HUDEP-2 (cell line): ENCODE measurements at regions not wholly inside any gene's neighbourhood (a gene's known extent, or its start where the extent isn't known, plus 50 kb on each side); places are given as distances from the start of the nearest gene placed in this dataset.
"Not testable (repeated sequence)": the region's sequence is repeated elsewhere in the genome, so short reads cannot be mapped to it uniquely, and the experiment has no call there.

Experiments
- DNase-seq, 76 experiments: peaks; one replicate each; lab custom pipeline; 2025; ENCODE audit not compliant: unreplicated experiment in 76 of 76; lab: John Stamatoyannopoulos, UW

DNA sequence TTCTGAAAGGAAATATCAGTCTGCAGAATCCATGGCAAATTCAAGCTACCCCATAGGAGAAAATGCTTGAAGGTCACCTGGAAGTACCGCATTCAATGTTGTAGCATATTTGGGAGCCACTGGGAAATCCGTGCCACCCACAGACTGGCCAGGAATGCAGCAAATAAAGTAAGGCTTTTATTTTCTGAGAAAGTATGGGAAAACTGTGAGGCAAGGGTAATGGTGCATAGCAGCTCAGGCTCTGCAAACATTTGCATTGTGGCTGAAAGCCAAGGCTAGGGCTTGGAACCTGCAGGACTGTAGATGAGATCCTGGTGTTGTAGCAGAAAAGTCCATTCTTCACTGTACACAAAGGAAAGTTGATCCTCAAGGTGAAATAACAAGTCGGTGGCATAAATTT, 450.9 kb upstream of the NR3C2 start:
- DNase-seq, result no peak

DNA sequence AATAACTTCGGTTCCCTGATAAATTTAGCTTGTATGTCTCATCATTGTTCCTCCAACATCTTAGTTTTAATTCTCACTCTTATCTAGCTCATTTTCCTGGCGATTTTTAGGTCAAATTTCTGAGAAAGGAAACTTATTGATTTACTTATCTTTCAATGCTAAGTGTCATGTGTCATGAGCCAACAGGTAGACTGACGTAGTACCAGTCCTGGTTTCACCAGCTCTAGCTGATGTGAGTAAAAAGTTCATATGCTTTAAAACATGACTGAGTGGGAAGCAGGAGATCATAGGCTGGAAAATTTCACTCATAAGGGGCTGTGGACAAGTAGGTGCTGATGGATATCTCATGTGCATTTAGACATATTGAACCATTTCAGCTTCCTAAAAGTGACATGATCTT, 441.7 kb upstream of the NR3C2 start:
- no peak for DNase-seq

DNA sequence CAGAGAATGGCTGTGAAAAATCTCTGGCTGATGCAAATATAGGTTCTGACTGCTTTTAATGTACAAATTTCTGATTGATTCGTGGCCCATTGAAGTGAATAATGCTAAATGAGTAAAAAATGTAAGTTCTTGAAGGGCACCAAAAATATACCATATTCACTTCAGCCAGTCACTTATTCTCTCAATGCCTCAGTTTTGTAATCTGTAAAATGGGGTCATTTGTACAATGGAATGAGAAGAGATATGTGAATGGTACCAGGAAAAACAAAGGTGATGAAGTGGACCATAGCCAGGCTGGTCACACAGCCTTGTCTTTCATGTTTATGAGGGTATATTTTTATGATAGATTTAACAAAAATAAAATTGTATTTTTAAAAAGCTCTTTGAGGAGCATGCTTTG, 441.2 kb upstream of the NR3C2 start:
- DNase-seq, result no peak

DNA sequence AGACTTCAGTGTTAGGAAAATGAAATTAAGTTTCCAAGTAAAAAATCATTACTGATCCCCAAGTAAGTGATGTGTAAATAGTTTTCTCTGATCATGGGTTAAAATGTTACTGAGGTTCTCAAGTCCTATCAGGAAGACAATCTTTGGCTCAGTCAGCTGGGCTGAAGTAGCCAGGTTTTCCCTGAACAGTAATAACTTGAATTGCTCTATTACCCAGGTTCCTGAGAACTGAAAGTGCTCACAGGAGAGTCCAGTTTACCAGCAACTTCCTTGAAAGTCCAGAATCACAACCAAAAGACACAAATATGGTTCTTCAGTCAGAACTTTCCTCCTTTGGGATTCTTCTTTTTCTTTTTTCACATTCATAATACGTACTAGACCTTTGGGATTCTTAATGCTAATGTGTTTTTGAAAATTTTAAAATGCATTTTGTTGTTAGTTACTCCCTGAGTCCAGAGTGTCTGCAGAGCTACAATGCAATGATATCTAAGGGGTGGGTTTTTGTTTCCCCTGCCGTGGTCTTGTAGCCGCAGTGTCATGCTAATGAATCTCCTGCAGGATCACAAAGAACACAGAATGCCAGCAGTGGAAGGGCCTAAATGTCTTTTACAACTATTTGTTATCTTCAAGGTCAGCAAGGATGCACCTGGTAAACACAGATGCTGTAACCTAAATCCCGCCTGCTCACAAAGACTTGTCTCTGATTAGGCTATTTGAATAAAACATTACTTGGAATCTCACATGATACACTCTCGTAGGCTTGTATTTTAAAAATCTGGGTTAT, 439.8 kb upstream of the NR3C2 start:
- DNase-seq, result no peak

DNA sequence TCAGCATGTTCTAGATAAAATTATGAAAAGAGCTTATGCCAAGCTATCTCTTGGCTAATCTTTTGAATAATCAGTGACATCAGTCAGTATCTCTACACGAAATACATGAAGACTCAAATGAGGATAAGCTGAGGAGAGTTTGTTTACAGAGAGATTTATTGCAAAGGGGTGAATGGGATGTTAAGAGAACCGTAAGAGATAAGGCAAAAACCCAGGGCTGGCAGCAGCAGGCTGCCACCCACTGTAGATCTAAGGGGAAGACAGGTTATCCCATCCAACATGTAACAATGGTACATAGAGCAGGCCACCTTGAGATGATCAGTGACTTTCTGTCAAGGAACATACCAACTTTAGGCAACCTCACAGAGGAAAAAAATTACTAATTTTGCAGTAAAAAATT, 432.1 kb upstream of the NR3C2 start:
- DNase-seq, result no peak

DNA sequence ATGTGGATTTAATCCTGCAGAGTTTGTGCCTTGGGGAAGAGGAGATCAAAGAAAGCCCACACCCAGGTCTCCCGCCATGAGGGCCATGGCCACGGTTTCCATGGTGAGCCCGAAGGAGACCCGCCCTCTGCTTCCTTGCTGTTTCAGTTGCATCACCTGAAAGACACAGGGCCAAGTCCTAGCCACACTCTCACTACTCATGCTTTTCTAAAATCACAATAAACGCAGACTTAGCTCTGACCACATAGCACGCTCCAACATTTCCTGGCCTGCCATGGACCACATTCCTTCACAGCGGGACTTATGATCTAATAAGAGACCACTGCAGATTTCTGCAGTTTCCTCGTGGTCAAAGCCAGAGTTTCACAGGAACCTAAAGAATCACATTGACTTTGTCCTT, 426.0 kb upstream of the NR3C2 start:
- DNase-seq, result no peak

DNA sequence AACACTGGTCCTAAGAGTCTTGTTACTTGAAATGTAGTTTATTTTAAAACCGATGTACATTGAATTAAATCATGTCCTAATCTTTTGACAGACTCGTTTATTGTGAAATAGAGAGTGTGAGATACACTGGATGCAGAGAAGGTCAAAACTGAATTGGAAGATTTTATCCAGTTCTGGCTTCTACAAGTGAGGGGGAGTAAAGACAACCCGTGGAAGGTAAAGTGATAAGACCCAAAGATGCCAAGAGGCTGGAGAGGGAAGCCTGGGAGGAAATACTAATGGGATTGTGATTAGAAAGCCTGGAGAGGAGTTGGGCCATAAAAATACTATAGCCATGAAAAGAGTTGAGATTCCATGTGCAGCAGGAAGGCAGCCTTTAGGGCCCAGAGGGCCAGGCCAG, 424.5 kb upstream of the NR3C2 start:
- DNase-seq, result no peak

DNA sequence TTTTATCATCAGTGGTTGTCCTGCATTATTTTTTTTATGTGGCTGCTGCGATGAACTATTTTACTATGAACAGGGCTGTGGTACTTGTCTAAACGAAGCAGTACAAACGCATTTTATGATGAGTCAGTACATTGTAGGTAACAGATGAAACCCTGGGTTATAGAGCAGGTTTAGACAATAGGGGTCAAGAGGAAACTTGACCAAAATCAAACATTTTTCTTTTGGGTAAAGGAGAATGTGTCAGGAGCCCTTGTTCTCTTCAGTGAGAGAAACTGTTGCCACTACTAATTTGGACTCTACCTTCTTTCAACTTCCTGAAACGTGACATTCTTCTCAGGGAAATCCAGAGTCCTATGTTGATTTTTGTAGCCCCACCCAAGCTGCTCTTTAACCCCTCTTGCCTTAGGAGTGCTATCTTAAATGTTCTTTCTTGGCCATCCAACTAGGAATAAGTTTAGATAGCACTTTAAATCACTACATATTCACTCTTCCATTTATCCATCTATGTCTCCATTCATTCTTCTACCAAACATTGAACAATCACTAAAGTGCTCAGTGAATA, 415.8 kb upstream of the NR3C2 start:
- no peak for DNase-seq

DNA sequence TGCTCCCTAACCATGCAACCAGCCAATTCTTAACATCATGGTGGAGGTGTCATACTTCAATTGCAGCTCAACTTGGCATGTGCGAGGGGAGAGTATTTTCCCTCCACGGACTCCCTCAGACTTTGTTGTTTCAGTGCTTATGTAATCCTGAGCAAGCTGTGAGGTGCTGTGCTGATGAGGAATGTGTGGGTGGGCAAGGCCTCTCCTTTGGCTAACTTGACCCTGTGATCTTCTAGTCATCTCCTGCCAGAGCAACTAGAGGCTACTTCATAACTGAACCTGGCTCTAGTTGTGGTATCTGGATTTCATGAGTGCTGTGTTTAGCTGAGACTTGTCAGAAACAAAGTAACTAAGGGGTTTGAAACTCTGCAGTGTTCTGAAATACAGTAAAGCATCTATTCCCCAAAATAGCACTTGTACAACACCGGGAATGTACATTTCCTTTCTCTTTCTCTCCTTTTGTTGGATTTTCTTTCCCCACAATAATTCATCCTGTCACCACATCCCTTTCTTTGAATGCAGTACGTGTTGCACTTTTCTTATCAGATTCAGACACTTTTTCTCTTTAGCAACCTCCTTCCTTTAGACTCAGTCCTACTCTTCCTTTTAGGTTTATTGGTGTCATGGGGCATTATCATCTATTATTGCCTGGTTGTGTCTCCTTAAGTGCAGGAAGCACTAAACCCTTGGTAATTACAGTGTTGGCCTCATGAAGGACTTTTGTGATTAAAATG, 415.2 kb upstream of the NR3C2 start:
- no peak for DNase-seq

DNA sequence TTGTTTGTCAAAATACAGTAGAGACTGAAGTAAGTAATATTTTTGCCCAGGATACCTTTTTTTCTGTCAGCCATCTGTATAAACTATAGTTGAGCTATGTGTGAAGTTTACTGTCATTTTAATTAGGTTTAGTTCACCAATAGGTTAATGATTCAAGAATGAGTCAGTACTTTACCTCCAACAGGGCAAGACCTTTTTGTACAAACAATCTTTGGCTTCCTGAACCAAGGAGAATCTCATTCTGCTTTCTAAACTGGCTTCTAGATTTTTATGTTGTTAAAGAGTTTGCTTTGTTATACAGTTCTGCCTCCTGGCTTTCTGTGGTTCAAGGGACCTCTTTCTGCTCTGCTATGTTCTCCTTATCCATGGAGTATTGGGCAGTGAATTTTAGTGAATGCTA, 412.0 kb upstream of the NR3C2 start:
- DNase-seq, result no peak

DNA sequence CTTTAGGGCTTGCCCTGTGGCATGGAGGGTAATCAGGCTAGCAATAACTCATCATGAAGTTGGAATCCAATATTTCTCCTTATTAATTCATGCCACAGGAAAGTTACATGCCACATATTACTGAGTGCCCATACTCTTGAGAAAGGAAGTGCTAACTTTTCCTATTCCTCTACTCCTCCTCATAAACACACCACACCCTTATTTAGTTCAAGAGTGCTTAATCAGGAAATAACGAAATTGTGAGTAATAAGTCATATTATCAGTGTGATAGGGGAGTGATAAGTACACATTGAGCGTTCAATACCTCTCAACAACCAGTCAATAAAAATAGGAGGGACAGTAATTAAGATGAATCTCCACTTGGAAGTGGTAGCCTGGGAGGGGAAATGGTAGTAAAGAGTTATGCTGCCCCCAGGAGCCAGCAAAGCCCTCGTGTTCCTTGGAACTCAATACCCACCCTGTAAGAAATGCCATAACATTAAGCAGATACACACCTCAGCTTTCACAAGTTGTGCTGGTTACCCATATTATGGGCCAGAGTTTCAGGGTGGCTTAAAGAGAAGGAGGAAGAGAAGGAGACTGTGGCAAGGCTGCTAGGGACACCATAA, 410.0 kb upstream of the NR3C2 start:
- no peak for DNase-seq

DNA sequence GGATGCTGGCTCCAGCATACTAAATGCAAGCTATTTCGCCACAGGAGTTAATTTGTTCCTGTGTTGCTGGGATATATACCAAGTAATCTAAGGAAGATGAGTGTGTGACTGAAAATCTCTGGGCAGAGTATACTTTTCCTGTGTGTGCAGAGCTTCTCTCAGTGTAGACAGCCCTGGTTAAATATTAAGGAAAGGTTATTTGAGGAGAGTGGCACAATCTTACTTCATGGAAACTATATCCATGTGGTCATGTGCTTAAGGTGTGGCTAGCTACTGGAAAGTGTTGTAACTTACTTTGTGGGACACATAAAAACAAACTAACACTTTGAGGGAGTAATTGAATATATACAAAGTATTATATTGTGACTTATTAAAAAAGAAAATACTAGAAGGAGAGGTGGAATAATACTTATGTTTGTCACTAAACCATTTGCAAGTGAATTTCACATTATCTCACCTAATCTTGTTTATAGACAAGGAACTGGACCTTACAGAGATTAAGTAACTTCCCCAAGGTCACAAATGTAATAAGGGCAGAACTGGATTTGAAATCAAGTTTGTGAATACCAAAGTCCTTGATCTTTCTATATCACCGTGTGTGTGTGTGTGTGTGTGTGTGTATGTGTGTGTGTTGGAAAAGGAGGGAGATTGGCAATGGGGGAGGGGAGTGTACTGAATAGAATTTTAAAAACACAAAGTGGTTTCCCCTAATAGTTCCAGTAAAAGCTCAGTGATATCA, 408.2 kb upstream of the NR3C2 start:
- no peak for DNase-seq

DNA sequence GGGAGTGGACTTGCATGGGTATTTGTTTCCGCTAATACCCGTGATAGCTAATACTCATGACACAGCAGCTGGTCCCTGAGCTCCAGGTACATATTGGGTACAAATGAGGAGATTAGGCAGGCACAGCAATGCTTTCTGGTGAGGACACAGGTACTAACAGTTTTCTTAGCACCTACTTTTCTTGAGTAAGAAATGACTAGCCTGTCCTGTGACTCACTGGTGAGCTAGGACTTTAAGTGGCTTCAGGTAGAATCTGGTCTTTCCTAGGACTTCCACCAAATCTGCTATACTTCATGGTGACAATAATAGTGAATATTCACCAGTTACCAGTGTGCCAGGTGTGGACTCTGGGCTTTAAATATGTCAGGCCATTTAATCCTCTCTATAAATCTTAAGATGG, 407.4 kb upstream of the NR3C2 start:
- no peak for DNase-seq

DNA sequence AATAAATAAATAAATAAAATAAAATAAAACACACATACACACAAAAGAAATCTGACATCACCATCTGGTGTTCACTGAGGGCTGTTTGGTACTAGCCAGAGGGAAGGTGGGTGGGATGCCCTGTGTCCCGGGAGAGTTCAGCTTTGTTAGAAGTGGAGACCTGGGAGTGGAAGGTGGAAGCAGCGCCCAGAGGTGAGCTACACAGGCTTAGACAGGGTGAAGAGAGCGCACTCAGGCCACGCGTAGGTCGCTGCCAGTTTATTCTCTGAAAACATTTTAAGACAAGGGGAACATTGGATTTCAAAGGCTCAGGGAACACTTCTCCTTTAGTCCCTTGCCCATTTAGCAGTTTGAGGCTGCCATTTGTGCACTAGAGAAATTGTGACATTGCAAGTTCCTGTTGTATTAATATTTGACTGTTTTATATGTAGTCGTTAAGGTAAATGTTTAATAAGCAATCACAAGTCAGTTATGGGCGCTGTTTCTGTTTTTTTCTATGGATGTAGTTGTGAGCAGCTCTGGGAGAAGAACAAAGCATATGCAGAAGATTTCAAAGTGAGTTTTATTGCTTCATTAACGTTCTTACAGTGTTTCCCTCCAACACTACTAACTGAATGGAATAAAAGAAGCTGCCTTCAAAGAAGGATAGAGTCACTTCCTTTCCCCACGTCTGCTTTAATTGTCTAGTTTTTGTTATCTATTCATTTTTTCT, 405.5 kb upstream of the NR3C2 start:
- no peak for DNase-seq

DNA sequence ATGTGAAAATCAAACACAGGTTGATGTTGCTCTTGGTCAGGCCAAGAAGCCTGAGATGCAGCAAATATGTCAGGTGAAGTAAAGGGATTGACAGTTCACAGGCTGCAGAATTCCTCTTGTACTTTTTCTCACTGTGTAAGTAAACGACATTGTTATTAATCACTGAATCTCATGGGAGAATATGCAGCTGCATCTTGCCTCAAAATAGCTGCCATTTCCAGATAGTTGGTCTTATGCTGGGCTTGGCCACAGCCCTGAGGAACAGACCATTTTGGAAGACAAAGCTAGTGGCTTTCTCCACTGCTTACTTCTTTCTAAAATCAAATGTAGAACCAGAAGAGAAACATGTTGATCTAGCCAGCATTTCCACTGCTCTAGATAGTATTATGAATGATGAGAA, 403.4 kb upstream of the NR3C2 start:
- no peak for DNase-seq

DNA sequence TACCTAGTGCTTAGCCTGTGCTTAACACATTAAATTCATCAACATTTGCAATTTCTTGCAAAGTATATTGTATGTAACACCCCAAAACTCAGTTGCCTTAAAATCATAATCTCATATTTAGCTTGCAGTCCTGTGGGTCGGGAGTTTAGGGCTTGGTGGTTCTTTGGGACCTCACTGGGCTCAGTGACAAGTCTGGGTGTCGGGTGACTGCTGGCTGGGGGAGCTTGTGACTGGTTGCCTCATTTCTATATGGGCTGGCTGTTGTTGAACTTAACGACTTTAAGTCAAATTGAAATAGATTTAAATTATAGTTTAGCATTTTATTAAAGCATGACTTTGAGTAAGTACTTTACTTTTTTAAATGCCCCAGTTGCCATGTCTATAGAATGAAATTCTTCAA, 401.4 kb upstream of the NR3C2 start:
- no peak for DNase-seq

DNA sequence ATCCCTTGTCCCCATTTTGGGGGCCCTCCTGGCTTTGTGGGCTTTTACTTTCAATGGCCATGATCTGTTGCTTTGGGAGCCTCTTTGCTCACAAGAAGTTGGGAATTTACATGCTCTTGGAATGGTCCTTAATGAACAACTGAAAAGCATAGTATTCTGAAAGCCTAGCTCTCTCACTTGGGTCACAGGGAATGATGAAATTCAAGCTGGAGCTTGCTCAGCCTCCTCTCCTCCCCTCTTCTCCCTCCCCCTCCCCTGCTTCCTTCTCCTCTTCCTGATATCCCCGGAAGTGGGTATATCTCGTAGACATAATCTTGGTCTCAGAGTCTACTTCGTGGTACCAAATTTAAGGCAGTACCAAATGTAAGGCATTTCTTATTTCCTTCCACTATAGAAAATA, 400.6 kb upstream of the NR3C2 start:
- no peak for DNase-seq

DNA sequence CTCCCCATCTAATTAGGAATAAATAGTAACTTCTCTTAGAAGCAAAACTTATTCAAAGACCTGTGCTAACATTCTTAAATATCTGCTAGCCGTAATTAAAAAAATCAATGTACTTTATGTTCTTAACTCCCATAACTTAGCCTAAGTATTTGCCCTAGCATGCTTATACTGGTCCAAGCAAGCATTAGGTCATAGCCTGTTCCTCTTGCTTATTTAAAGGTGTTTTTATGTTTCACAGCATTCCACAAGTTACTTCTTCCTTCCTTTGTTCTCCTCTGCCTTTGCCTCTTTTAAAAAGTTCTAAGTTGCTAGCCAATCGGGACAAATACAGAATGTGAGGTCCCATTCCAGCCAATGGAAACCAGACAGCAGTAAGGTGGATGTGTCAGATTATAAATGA, 395.4 kb upstream of the NR3C2 start:
- DNase-seq, result not testable (repeated sequence)

DNA sequence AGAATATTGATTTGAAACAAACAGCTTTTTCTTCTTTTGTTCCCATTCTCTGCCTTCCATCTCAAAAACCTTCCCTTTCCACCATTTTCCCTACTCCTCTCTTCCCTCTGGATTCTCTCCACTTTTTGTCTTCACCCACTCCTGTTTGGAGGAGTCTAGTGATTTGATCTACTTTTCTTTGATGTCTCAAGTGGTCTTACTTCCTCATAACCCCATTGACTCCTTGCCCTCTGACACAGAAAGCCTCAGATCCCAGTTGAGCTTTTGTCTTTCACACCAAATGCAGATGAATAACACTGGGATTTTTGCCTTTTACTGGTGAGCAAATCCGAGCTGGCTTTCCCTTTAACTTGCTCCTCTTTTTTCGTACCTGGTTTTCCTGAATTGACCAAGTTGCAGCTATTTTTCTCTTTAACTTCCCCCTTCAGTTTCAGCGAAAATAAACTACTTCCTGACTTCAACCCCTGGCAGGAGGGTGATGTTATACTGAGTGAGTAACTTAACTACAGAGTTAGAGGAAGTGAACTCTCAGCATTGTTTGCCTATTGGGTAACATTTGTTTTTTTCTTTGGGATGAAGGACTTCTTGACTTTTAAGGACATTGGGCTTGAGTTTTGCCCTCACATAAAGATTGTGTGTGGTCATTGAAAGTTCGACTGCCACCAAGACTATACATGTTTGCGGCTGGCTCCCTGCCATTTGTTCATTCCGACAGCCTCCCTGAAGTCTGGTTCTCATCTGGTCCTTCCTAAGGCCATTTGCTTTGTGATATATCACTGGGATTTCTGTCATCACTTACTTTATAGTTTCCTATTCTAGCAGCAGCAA, 392.8 kb upstream of the NR3C2 start:
- DNase-seq, result no peak

DNA sequence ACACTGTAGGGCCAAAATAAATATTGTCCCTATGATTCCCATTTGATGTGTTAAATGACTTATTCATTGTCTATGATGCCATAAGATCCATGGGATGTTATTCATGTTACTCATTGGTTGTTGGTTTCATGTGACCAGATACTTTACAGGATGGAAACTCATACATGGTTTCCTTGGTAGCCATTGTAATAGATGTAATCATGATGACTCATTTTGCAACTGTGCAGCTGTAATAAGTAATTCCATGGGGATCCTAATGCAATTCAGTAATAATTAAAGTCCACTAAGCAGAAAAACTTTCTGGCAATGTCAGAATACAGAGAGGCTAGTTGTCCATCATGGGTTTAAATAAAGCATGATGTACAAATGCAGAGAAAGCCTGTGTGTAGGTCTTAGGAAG, 389.7 kb upstream of the NR3C2 start:
- DNase-seq, result no peak
